ENCODE measurements at regions not wholly inside any gene's neighbourhood (a gene's known extent, or its start where the extent isn't known, plus 50 kb on each side); places are given as distances from the start of the nearest gene placed in this dataset.

- DNase-seq, result no peak
Measured at GRCh38 chr4:128480945-128481344, 193.3 kb upstream of the PGRMC2 start.

GRCh38 chr4:128477540-128477939, 189.9 kb upstream of the PGRMC2 start:
- DNase-seq, result no peak

- no peak for DNase-seq
Measured at GRCh38 chr4:128475597-128475996, 188.0 kb upstream of the PGRMC2 start.

GRCh38 chr4:128471576-128471975, 184.0 kb upstream of the PGRMC2 start:
- DNase-seq, result no peak

GRCh38 chr4:128470492-128471053, 183.0 kb upstream of the PGRMC2 start:
- DNase-seq, result no peak

- no peak for DNase-seq
Measured at GRCh38 chr4:128468123-128468989, 180.7 kb upstream of the PGRMC2 start.

GRCh38 chr4:128465523-128465922, 177.9 kb upstream of the PGRMC2 start:
- no peak for DNase-seq

- DNase-seq, result no peak
Measured at GRCh38 chr4:128463006-128463405, 175.4 kb upstream of the PGRMC2 start.

- DNase-seq, result no peak
Measured at GRCh38 chr4:128462103-128462783, 174.6 kb upstream of the PGRMC2 start.

- DNase-seq, result no peak
Measured at GRCh38 chr4:128461291-128462102, 173.9 kb upstream of the PGRMC2 start.

- no peak for DNase-seq
Measured at GRCh38 chr4:128459547-128459946, 171.9 kb upstream of the PGRMC2 start.

GRCh38 chr4:128458816-128459215, 171.2 kb upstream of the PGRMC2 start:
- DNase-seq, result no peak

- no peak for DNase-seq
Measured at GRCh38 chr4:128457726-128458125, 170.1 kb upstream of the PGRMC2 start.

GRCh38 chr4:128456171-128456570, 168.6 kb upstream of the PGRMC2 start:
- no peak for DNase-seq

GRCh38 chr4:128455480-128455879, 167.9 kb upstream of the PGRMC2 start:
- DNase-seq, result no peak

GRCh38 chr4:128454881-128455280, 167.3 kb upstream of the PGRMC2 start:
- no peak for DNase-seq

- DNase-seq, result peak in 3 of 4 experiments; percentile 2 to 37 (median 8)
Measured at GRCh38 chr4:128454281-128454871, 166.8 kb upstream of the PGRMC2 start.

- no peak for DNase-seq
Measured at GRCh38 chr4:128452415-128452814, 164.8 kb upstream of the PGRMC2 start.

- DNase-seq, result no peak
Measured at GRCh38 chr4:128451270-128451905, 163.8 kb upstream of the PGRMC2 start.

- DNase-seq, result no peak
Measured at GRCh38 chr4:128450326-128451120, 162.9 kb upstream of the PGRMC2 start.

GRCh38 chr4:128449251-128449650, 161.6 kb upstream of the PGRMC2 start:
- DNase-seq, result no peak

Measured in activated naive CD4-positive, alpha-beta T cell (primary cell).